Dendritic cell treated with granulocyte-macrophage colony-stimulating factor and Interleukin-4, amounts not matched to agents 40 ng/mL and 50 ng/mL, for 4 days (primary cell): ENCODE measurements at regions not wholly inside any gene's neighbourhood (a gene's known extent, or its start where the extent isn't known, plus 50 kb on each side); places are given as distances from the start of the nearest gene placed in this dataset.

Experiments used
- H3K27ac Mint-ChIP-seq: one replicate; pipeline ENCODE4 v1.8.0; 2022; ENCODE audit warnings: mild to moderate bottlenecking, mixed read lengths
- H3K27me3 Mint-ChIP-seq: one replicate; pipeline ENCODE4 v1.8.0; 2022; ENCODE audit warnings: mild to moderate bottlenecking, mixed read lengths
- H3K36me3 Mint-ChIP-seq: one replicate; pipeline ENCODE4 v1.8.0; 2022; ENCODE audit warnings: low read depth, mixed read lengths
- H3K4me1 Mint-ChIP-seq: one replicate; pipeline ENCODE4 v1.8.0; 2022; ENCODE audit warnings: low read depth, mixed read lengths
- H3K4me3 Mint-ChIP-seq: one replicate; pipeline ENCODE4 v1.8.0; 2022; ENCODE audit warnings: mild to moderate bottlenecking, moderate library complexity, mixed read lengths
- H3K9me3 Mint-ChIP-seq: one replicate; pipeline ENCODE4 v1.8.0; 2022; ENCODE audit warnings: mixed read lengths
- intact Hi-C: fragments of 100-400 bp; cut with micrococcal nuclease; formaldehyde crosslinking; loops from one replicate; pipeline ENCODE4 v1.15.0; 2022

- intact Hi-C loops, result no loop called here
- H3K9me3 Mint-ChIP-seq, result peaks cover 18% of the 10 kb centered on the region
- H3K4me3 Mint-ChIP-seq, result no peak overlapping the region
- H3K36me3 Mint-ChIP-seq, result no peaks in the 10 kb centered on the region
- no peaks in the 10 kb centered on the region for H3K4me1 Mint-ChIP-seq
- no peak overlapping the region for H3K27ac Mint-ChIP-seq
- H3K27me3 Mint-ChIP-seq, result no peaks in the 10 kb centered on the region
Observed at GRCh38 chr3:34942256-34942655, 697.1 kb upstream of the ARPP21 start.

GRCh38 chr3:34947834-34948233 lies 691.5 kb upstream of the ARPP21 start:
- H3K9me3 Mint-ChIP-seq, result peaks cover 37% of the 10 kb centered on the region
- H3K4me1 Mint-ChIP-seq, result no peaks in the 10 kb centered on the region
- H3K27me3 Mint-ChIP-seq, result no peaks in the 10 kb centered on the region
- intact Hi-C loops, result no loop called here
- H3K27ac Mint-ChIP-seq, result no peak overlapping the region
- H3K4me3 Mint-ChIP-seq, result no peak overlapping the region
- H3K36me3 Mint-ChIP-seq, result no peaks in the 10 kb centered on the region

DNA sequence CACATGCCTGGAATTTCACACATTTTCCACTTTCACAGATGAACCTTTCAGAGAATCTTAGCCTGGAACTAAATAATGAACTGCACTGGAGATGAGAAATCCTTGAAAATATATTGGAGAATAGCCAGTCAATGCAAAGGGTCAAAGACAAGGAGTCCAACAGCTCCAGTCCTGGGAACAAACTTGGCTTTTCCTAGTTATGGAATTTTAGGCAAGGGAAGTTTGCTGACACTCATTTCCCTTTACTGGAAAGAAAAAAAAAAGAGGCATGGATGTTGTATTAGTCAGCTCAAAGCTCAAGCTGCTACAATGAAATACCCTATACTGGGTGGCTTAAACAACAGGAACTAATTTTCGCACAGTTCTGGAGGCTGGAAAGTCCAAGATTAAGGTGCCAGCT lies 690.8 kb upstream of the ARPP21 start:
- Mint-ChIP-seq H3K27me3 (no peaks in the 10 kb centered on the region), H3K4me1 (no peaks in the 10 kb centered on the region), H3K4me3 (no peak overlapping the region), H3K27ac (no peak overlapping the region), H3K9me3 (peaks cover 36% of the 10 kb centered on the region), H3K36me3 (no peaks in the 10 kb centered on the region)
- intact Hi-C loops, result no loop called here

GRCh38 chr3:34955680-34956079 lies 683.6 kb upstream of the ARPP21 start:
- Mint-ChIP-seq H3K4me3 (no peak overlapping the region), H3K36me3 (no peaks in the 10 kb centered on the region), H3K9me3 (peaks cover 19% of the 10 kb centered on the region), H3K4me1 (no peaks in the 10 kb centered on the region), H3K27me3 (no peaks in the 10 kb centered on the region), H3K27ac (no peak overlapping the region)
- intact Hi-C loops, result no loop called here

DNA sequence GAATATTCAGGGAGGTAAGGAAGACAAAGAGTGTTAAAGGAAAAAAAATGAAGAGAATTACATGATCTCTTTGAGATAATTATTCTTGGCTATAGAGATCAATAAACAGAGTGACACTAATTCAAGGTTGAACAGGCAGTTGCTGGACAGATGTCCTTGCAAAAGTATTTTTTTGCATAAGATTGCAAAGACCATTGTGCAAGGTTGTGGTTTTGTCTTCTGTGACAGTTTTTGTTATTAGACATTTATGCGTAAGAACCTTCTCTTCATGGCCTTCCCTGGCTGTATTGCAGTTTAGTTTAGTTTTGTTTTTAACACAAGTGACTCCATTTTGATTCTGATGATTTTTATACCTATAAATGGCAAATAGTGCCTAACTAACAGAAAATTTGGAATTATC lies 682.8 kb upstream of the ARPP21 start:
- peaks cover 17% of the 10 kb centered on the region for H3K9me3 Mint-ChIP-seq
- intact Hi-C loops, result no loop called here
- no peaks in the 10 kb centered on the region for H3K4me1 Mint-ChIP-seq
- no peaks in the 10 kb centered on the region for H3K36me3 Mint-ChIP-seq
- H3K4me3 Mint-ChIP-seq, result no peak overlapping the region
- no peaks in the 10 kb centered on the region for H3K27me3 Mint-ChIP-seq
- H3K27ac Mint-ChIP-seq, result no peak overlapping the region

DNA sequence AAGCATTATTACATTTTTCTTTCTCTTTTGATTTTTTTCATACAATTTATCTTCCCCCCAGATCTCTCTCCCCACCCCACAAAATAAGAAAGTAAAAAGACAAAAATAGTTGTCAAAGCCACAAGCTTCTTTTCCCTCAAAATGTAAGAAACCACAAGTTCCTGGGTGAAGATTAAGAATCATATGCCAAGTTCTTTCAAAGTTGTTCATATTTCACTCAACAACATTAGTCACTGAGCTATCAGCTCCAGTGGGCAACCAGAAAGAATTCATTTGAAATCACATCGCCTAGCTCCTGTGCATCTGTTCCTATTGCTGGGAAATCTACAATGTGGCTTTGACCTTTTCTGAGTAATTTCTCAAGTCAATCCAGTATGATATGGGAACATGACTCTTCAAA lies 681.6 kb upstream of the ARPP21 start:
- H3K4me3 Mint-ChIP-seq, result no peak overlapping the region
- intact Hi-C loops, result no loop called here
- no peaks in the 10 kb centered on the region for H3K4me1 Mint-ChIP-seq
- H3K27ac Mint-ChIP-seq, result no peak overlapping the region
- H3K36me3 Mint-ChIP-seq, result no peaks in the 10 kb centered on the region
- H3K27me3 Mint-ChIP-seq, result no peaks in the 10 kb centered on the region
- H3K9me3 Mint-ChIP-seq, result peaks cover 10% of the 10 kb centered on the region

GRCh38 chr3:34969513-34969912 lies 669.8 kb upstream of the ARPP21 start:
- intact Hi-C loops, result no loop called here
- Mint-ChIP-seq H3K27me3 (no peaks in the 10 kb centered on the region), H3K4me1 (no peaks in the 10 kb centered on the region), H3K9me3 (peaks cover 27% of the 10 kb centered on the region), H3K4me3 (no peak overlapping the region), H3K27ac (no peak overlapping the region), H3K36me3 (no peaks in the 10 kb centered on the region)

DNA sequence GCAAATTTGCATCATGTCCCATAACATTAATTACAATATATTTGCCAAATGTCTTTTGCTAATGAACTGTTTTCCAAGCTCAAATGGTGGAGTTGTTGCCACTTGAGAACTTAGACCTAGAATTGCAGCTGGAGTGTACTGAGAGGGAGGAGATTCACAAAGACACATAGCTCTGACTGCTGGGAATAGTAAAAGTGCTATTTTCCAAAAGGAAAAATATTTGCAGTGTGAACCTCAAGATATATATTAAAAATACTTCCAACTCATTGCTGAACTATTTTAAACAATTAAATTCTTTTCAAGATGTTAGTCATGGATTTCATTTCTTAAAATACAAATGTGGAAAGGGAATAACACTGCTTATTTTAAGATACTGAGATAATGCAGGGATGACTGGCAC lies 666.8 kb upstream of the ARPP21 start:
- Mint-ChIP-seq H3K4me3 (no peak overlapping the region), H3K27me3 (no peaks in the 10 kb centered on the region), H3K27ac (no peak overlapping the region), H3K36me3 (no peaks in the 10 kb centered on the region), H3K4me1 (no peaks in the 10 kb centered on the region), H3K9me3 (peaks cover 34% of the 10 kb centered on the region)
- intact Hi-C loops, result no loop called here

- no peaks in the 10 kb centered on the region for H3K4me1 Mint-ChIP-seq
- intact Hi-C loops, result no loop called here
- H3K36me3 Mint-ChIP-seq, result no peaks in the 10 kb centered on the region
- no peaks in the 10 kb centered on the region for H3K27me3 Mint-ChIP-seq
- no peak overlapping the region for H3K27ac Mint-ChIP-seq
- no peak overlapping the region for H3K4me3 Mint-ChIP-seq
- peaks cover 45% of the 10 kb centered on the region for H3K9me3 Mint-ChIP-seq
Observed at GRCh38 chr3:34973586-34973985, 665.7 kb upstream of the ARPP21 start.

- H3K4me1 Mint-ChIP-seq, result no peaks in the 10 kb centered on the region
- intact Hi-C loops, result no loop called here
- no peak overlapping the region for H3K27ac Mint-ChIP-seq
- H3K27me3 Mint-ChIP-seq, result no peaks in the 10 kb centered on the region
- no peak overlapping the region for H3K4me3 Mint-ChIP-seq
- peaks cover 16% of the 10 kb centered on the region for H3K9me3 Mint-ChIP-seq
- H3K36me3 Mint-ChIP-seq, result no peaks in the 10 kb centered on the region
Observed at GRCh38 chr3:34983631-34984030, 655.7 kb upstream of the ARPP21 start.

GRCh38 chr3:34988296-34988695 lies 651.0 kb upstream of the ARPP21 start:
- no peaks in the 10 kb centered on the region for H3K27me3 Mint-ChIP-seq
- intact Hi-C loops, result no loop called here
- no peaks in the 10 kb centered on the region for H3K36me3 Mint-ChIP-seq
- H3K9me3 Mint-ChIP-seq, result peaks cover 26% of the 10 kb centered on the region
- H3K27ac Mint-ChIP-seq, result no peak overlapping the region
- H3K4me3 Mint-ChIP-seq, result no peak overlapping the region
- no peaks in the 10 kb centered on the region for H3K4me1 Mint-ChIP-seq

GRCh38 chr3:34995796-34996430 lies 643.4 kb upstream of the ARPP21 start:
- intact Hi-C loops, result no loop called here
- Mint-ChIP-seq H3K27me3 (no peaks in the 10 kb centered on the region), H3K4me3 (no peak overlapping the region), H3K4me1 (no peaks in the 10 kb centered on the region), H3K36me3 (no peaks in the 10 kb centered on the region), H3K9me3 (peaks cover 4% of the 10 kb centered on the region), H3K27ac (no peak overlapping the region)

DNA sequence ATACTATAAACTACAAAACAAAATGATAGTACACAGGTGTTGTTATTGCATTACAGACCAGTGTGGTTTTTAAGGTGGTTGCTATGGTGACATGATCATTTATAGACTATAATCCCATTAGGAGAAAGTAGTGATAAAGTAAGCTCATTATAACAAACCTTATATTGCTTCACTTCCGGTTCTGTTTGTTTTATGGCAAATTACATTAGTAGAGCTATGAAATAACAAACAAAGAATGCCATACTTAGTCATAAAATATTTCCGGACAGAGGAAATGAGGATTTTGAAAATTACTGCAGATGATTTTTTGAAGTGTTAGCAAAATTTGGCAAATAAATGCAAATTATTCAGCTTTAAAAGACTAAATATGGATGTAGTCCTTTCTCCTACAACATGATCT lies 640.4 kb upstream of the ARPP21 start:
- intact Hi-C loops, result no loop called here
- no peaks in the 10 kb centered on the region for H3K27me3 Mint-ChIP-seq
- H3K27ac Mint-ChIP-seq, result no peak overlapping the region
- no peaks in the 10 kb centered on the region for H3K4me1 Mint-ChIP-seq
- no peak overlapping the region for H3K4me3 Mint-ChIP-seq
- no peaks in the 10 kb centered on the region for H3K9me3 Mint-ChIP-seq
- H3K36me3 Mint-ChIP-seq, result no peaks in the 10 kb centered on the region

DNA sequence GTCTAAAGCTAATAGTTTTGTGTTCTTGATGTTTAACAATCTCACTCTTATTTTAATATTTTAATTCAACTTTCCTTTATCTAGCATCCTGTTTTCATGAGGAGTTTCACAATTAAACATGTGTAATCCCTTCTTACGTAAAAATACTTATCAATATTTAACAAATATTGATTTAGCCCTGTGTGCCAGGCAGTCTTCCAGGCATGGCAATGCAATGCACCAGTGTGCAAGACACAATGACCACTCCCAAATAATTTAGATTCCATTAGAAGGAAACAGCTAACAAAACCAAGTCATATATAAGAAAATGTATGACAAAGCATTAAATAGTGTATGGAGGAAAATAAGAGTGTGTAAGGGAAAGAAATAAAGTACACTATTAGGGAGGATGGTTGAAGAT lies 627.1 kb upstream of the ARPP21 start:
- Mint-ChIP-seq H3K4me1 (no peaks in the 10 kb centered on the region), H3K4me3 (no peak overlapping the region)
- intact Hi-C loops, result no loop called here

DNA sequence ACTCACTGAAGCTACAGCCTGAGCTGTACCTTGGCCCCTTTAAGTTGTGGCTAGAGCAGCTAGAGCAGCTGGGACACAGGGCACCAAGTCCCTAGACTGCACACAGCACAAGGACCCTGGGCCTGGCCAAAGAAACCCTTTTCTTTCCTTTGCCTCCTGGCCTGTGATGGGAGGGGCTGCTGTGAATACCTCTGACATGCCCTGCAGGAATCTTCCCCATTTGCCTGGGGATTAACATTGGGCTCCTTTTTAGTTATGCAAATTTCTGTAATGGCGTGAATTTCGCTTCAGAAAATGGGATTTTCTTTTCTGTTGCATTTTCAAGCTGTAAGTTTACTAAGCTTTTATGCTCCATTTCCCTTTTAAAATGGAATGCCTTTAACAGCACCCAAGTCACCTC lies 611.2 kb upstream of the ARPP21 start:
- intact Hi-C loops, result no loop called here
- no peaks in the 10 kb centered on the region for H3K36me3 Mint-ChIP-seq
- no peak overlapping the region for H3K4me3 Mint-ChIP-seq
- no peaks in the 10 kb centered on the region for H3K27me3 Mint-ChIP-seq
- H3K9me3 Mint-ChIP-seq, result peaks cover 55% of the 10 kb centered on the region
- no peak overlapping the region for H3K27ac Mint-ChIP-seq
- no peaks in the 10 kb centered on the region for H3K4me1 Mint-ChIP-seq

More for the DNA sequence above, 627.1 kb upstream of the ARPP21 start:
- no peaks in the 10 kb centered on the region for H3K36me3 Mint-ChIP-seq
- no peaks in the 10 kb centered on the region for H3K27me3 Mint-ChIP-seq
- H3K27ac Mint-ChIP-seq, result no peak overlapping the region
- H3K9me3 Mint-ChIP-seq, result no peaks in the 10 kb centered on the region
